Activated CD4-positive, alpha-beta T cell treated with anti-CD3 and anti-CD28 coated beads, Interleukin-2, amount 50 U/mL, for 4 hours (primary cell): ENCODE measurements at regions not wholly inside any gene's neighbourhood (a gene's known extent, or its start where the extent isn't known, plus 50 kb on each side); places are given as distances from the start of the nearest gene placed in this dataset.
"Not testable (repeated sequence)": the region's sequence is repeated elsewhere in the genome, so short reads cannot be mapped to it uniquely, and the experiment has no call there.

Experiments
- DNase-seq, 2 experiments: peaks; one replicate each; pipeline ENCODE4 v3.0.0-alpha.2; 2020

- no peak for DNase-seq
These were observed 75.2 kb downstream of the TMEM121 start for GRCh38 chr14:105601360-105602242.

- DNase-seq: no peak
These were observed 75.9 kb downstream of the TMEM121 start for GRCh38 chr14:105602243-105602750.

- DNase-seq: no peak
These were observed 76.7 kb downstream of the TMEM121 start for GRCh38 chr14:105602799-105603793.

GRCh38 chr14:105604531-105605463, 78.4 kb downstream of the TMEM121 start:
- not testable (repeated sequence) for DNase-seq

DNA sequence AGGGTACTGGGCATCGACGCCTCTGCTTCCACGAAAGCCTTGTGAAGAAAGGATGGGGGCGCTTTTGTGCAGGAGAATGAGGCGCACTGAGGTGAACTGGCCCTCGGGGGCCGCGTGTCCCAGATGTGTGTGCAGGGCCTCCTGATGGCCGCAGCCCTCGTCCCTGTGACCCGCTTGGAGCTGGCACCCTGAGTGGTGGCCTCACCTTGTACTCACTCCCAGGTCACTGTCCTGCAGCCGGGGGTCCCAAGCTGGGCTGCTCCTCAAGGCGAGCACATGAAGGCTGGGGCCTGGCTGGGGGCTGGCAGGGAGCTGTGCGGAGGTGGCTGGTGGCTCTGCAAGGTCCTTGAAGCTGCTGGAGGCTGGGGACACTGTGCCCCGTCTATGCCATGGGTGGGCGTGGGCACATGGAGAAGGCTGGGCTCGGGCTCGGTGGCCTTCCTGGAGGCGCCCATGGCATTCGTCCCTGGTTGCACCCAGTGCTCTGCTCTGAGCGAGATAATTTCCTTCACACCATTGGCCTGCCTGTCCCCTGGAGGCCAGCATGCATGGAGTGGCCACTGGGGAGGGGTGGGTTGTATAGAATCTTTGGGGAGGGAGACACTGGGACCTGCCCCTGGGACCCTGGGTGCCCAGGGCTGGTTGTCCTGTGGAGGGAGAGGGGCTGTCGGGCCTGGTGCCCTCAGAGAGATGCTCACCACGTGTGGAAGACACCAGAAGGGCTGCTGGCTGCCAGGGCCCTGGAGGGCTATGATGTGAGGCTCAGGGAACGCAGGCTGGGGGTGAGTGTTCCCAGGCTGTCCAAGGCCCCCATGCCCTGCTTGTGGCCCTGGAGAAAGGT, 79.3 kb downstream of the TMEM121 start:
- no peak for DNase-seq

DNA sequence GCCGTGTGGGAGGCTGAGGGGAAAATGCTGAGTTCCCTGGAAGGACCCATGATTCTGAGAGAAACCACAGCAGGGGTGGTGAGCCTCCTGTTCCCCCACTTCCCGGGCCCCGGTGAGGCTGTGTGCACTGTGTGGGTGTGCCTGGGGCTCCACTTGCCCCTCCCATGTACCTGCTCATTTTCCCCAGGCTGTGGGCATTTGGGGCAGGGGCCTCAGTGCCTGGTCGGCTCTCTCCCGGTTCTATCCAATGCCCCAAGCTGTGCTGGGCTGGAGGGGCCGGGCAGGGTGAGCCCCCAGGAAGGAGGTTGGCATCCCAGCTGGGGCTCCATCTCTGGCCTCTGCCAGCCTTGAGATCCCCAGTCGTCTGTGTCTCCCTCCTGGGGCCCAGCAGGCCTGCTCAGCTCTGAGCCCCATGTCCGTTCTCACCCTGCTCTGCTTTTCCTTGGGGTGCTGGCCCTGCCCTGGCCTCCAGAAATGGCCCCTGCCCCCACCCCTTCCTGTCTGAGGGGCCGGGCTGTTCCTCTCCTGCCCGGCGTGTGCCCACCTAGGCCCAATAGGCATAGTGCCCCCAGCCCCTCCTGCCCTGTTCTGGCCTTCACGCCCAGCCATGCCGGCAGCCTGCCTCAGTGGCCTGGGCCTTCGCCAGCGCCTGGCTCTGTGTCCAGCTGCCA, 80.1 kb downstream of the TMEM121 start:
- DNase-seq: not testable (repeated sequence)

DNA sequence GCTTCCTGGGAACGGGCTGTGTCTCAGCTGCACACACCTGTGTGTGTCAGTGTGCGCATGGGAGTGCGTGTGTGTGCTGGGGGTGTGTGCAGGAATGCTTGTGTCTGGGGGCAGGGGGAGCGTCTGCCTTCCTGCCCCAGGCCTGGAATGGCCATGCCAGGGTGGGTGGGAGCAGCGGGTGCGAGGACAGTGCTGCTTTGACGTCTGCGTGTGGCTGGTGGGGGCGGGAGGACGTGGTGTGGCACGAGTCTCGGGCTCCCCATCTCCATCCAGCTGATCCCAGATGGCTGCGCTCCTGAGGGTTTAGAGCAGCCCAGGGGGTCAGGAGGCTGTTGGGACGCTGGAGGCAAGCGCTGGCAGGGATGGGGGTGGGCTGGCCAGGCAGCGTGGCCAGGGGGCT, 80.6 kb downstream of the TMEM121 start:
- not testable (repeated sequence) for DNase-seq

DNA sequence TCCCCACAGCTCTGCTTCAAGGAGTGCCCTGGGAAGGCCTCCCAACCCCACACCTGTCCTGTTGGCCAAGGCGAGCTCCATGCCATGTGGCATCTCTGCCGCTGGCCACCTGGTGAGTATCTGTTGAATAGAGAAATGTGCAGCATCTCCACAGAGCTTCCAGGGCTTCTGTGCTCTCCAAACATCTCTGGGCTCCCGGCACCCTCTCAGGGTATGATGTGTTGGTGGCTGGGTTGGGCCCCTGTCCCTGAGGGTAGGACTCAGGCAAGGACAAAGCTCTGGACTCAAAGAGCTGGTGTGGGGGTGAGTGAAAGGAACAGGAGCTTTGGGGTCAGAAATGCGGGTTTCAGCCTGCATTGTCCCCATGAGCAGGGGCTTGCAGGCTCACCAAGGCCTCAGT, 88.6 kb downstream of the TMEM121 start:
- not testable (repeated sequence) for DNase-seq

DNA sequence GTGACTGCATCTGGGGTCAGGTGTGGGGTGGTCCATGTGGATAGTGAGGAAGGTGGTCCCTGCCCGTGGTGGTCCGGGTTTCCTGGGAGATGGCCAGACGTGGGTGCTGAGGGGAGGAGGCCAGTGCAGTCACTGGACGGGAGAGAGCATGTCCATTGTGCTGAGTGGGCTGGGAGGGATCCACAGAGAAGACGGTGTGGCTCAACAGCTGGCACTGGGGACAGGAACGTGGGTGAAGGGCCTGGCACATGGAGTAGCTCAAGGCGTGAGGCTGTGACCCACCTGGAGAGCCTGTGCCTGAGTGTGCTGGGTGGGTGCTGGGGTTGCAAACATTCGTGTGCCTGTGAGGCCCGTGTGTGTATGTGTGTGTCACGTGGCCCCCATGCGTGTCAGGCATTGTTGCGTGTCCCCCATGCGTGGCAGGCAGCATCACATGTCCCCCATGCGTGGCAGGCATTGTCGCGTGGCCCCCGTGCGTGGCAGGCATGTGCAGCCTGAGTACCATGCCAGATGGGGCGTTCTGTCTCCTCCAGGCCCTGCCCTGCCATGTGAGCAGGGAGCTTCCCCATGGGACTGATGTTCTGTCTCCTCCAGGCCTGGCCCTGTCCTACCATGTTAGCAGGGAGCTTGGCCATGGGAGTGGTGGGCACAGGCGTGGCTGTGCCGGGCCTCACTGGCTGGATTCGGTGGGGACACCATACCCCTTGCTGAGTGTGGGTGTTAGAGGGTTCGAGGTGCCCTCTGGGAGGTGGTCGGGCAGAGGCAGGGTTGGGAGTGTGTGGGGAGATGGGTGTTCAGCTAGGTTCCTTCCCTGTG, 89.8 kb downstream of the TMEM121 start:
- not testable (repeated sequence) for DNase-seq

GRCh38 chr14:105616802-105617192, 90.4 kb downstream of the TMEM121 start:
- no peak for DNase-seq

- DNase-seq: no peak
These were observed 90.9 kb downstream of the TMEM121 start for GRCh38 chr14:105617201-105617777.

- not testable (repeated sequence) for DNase-seq
These were observed 91.4 kb downstream of the TMEM121 start for GRCh38 chr14:105617805-105618204.

- DNase-seq: not testable (repeated sequence)
These were observed 92.9 kb downstream of the TMEM121 start for GRCh38 chr14:105619324-105619723.

GRCh38 chr14:105620178-105620864, 93.9 kb downstream of the TMEM121 start:
- DNase-seq: not testable (repeated sequence)

DNA sequence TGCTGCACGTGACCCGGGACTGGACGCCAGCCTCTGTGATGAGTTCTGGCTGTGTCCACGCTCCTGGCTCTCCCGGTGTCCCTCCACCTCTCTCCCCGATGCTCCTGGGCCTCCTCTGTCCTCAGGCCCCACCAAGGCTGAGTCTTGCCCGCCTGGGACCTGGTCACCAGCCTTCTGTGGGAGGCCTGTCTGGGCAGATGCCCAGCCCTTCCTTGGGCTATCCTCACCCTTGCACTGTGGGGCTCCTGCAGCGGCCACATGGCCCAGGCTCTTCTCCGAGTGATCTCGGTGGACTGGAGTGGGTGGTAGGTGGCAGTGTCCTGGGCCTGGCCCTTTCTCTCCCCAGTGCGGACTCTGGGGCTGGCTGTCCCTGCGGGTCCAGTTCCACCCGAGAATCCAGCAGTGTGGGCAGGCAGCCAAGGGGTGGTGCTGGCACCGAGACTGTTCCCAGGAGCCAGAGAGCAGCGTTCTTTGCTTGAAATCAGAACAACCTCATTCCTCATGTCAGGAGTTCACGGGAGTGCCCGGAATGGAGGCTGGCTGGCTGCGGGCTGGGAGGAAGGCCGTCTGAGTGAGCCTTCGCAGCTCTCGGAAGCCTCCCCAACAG, 94.6 kb downstream of the TMEM121 start:
- DNase-seq: not testable (repeated sequence)

DNA sequence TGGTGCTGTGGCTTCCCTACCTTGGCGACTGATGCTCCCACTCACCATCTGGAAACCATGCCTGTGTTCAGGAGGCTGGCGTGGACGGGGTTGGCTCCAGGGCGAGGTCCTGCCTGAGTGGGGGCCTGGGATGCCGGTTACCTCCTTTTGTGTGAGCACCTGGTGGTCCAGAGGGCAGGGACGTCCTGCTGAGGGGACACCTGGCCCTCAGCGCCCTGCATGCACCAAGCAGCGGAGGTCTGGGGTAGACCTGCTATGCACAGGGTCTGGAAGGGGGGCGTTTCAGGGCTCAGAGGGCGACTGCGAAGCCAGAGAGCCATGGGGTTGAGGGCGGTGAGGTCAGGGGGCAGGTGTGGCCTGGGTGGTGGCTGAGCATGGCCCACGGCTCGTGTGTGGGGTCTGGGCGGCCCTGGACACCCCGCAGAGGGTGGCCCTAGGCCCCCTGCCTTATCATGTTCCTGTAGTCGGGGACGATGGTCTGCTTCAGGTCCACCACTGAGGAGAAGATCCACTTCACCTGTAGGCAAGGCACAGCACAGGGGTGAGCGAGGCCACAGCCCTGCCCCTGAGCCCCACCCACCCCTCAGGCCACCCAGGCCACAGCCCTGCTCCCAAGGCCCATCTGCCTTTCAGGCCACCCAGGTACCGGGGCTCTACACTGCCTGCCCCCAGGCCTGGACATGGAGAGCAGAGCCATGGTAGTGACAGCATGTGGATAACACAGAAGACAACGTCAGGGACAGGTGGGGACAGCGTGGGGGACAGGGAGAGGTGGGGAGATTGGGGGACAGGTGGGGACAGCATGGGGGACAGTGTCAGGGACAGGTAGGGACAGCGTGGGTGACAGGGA, 95.3 kb downstream of the TMEM121 start:
- not testable (repeated sequence) for DNase-seq

DNA sequence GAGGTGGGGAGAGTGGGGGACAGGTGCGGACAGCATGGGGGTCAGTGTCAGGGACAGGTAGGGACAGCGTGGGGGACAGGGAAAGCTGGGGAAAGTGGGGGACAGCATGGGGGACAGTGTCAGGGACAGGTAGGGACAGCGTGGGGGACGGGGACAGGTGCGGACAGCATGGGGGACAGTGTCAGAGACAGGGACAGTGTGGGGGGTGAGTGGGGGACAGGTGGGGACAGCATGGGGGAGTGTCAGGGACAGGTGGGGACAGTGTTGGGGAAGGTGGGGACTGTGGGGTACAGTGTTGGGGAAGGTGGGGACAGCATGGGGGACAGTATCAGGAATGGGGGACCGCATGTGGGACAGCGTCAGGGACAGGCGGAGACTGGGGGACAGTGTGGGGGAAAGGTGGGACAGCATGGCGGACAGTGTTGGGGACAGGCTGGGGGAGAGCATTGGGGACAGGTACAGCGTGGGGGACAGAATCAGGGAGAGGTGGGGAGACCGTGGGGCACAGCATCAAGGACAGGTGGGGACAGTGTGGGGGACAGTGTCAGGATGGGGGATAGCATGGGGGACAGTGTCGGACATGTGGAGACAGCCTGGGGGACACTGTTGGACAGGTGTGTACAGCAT, 96.1 kb downstream of the TMEM121 start:
- no peak for DNase-seq
